ENCODE measurements at regions not wholly inside any gene's neighbourhood (a gene's known extent, or its start where the extent isn't known, plus 50 kb on each side); places are given as distances from the start of the nearest gene placed in this dataset.

DNA sequence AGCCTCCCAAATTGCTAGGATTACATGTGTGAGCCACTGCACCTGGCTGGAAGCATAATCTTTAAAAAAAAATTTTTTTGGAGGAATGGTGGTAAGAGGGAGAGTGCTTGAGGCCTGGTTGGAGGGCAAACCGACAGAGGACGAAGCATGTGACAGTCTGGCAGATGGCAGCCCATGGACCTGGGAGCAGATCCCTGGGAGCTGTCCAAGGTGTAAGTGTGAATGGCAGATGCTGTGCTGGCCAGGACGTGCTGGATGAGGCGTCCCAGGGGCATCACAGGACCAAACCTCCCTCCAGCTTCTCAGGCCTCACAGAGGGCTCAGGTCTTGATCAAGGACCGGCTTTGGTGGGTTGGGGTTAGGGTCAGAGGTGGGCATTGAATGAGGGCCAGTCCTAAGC is 128.4 kb upstream of the NCOR2 start:
- Histone ChIP-seq H3K36me3 (replicated peaks; ENCODE audit: insufficient read depth, low read depth) (no peaks in the 10 kb centered on the region), H3K9me3 (ENCODE audit: low read depth) (no peaks in the 10 kb centered on the region), H2AFZ (no peak overlapping the region), H3K9me2 (replicated peaks; ENCODE audit: insufficient read depth) (no peaks in the 10 kb centered on the region), H3K79me2 (no peaks in the 10 kb centered on the region), H3K4me2 (no peak overlapping the region), H3K27me3 (no peaks in the 10 kb centered on the region), H4K20me1 (ENCODE audit: insufficient read depth, poor library complexity, severe bottlenecking) (no peaks in the 10 kb centered on the region), H3K4me3 (no peak overlapping the region), H3K4me1 (ENCODE audit: insufficient read depth) (peaks cover 7% of the 10 kb centered on the region), H3K27ac (no peak overlapping the region)
- no peak for DNase-seq (ENCODE audit: low spot score)
- WGBS (ENCODE audit: low lambda C conversion rate, missing lambda C conversion rate): 70% methylated on average over 5 of the region's 5 CpGs
- no peak for TF ChIP-seq EZH2phosphoT487 (IDR thresholded peaks at IDR 0.05; ENCODE audit: low read depth, severe bottlenecking, unreplicated experiment)
- TF ChIP-seq, protein P1, sequence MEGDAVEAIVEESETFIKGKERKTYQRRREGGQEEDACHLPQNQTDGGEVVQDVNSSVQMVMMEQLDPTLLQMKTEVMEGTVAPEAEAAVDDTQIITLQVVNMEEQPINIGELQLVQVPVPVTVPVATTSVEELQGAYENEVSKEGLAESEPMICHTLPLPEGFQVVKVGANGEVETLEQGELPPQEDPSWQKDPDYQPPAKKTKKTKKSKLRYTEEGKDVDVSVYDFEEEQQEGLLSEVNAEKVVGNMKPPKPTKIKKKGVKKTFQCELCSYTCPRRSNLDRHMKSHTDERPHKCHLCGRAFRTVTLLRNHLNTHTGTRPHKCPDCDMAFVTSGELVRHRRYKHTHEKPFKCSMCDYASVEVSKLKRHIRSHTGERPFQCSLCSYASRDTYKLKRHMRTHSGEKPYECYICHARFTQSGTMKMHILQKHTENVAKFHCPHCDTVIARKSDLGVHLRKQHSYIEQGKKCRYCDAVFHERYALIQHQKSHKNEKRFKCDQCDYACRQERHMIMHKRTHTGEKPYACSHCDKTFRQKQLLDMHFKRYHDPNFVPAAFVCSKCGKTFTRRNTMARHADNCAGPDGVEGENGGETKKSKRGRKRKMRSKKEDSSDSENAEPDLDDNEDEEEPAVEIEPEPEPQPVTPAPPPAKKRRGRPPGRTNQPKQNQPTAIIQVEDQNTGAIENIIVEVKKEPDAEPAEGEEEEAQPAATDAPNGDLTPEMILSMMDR (IDR thresholded peaks at IDR 0.05; ENCODE audit: poor library complexity): no peak
- TF ChIP-seq EZH2 (IDR thresholded peaks at IDR 0.05; ENCODE audit: borderline replicate concordance): no peak

DNA sequence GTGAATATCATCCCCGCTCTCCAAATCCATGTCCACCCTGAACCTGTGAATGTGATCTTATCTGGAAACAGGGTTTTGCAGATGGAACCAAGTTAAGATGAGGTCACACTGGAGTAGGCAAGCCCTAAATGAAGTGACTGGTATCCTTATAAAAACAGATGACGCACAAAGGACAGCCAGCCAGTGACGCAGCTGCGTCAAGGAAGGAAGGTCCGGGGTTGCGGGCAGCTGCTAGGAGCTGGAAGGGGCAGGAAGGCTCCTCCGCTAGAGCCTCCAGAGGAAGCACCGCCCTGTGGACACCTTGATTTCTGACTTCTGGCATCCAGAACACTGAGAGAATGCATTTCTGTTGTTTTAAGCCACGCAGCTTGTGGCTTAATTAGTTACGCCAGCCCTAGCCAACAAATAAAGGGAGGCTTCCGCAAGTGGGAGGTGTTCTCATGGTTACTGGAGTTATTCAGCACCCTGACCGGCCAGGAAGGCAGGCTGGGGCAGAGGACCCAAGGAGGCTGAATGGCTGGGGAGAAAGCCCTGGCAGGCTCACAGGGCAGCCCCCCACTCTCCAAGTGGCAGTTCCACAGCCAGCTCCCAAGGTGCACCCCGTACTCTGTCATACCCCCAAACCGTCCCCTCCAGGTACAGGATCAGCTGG is 127.6 kb upstream of the NCOR2 start:
- Histone ChIP-seq H3K4me1 (ENCODE audit: insufficient read depth) (peaks cover 4% of the 10 kb centered on the region), H3K27me3 (no peaks in the 10 kb centered on the region), H3K4me2 (no peak overlapping the region), H2AFZ (no peak overlapping the region), H3K79me2 (no peaks in the 10 kb centered on the region), H3K4me3 (no peak overlapping the region), H3K27ac (no peak overlapping the region), H3K9me2 (replicated peaks; ENCODE audit: insufficient read depth) (no peaks in the 10 kb centered on the region), H3K9me3 (ENCODE audit: low read depth) (no peaks in the 10 kb centered on the region), H4K20me1 (ENCODE audit: insufficient read depth, poor library complexity, severe bottlenecking) (no peaks in the 10 kb centered on the region), H3K36me3 (replicated peaks; ENCODE audit: insufficient read depth, low read depth) (no peaks in the 10 kb centered on the region)
- 85% methylated on average over 14 of the region's 14 CpGs for WGBS (ENCODE audit: low lambda C conversion rate, missing lambda C conversion rate)
- TF ChIP-seq EZH2 (IDR thresholded peaks at IDR 0.05; ENCODE audit: borderline replicate concordance) (no peak), EZH2phosphoT487 (IDR thresholded peaks at IDR 0.05; ENCODE audit: low read depth, severe bottlenecking, unreplicated experiment) (no peak)
- TF ChIP-seq, protein P1 (IDR thresholded peaks at IDR 0.05; ENCODE audit: poor library complexity): no peak
- DNase-seq (ENCODE audit: low spot score): no peak

DNA sequence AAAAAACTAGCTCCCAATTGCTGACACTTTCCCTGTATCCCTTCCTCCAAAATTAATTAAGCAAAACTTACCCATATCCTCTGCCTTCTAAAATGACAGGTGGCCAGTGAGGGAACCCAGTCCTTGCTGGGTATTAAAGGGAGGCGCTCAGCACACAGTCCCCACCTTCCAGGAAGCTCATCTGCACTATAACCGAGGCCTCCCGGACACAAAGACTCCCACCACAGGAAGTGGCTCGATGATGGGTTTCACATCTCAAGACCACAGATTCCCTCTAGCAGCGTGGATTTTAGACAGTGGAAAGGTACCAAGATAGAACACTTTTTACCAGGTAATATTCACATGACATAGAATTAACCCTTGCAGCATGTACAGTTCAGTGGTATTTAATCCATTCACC is 126.8 kb upstream of the NCOR2 start:
- Histone ChIP-seq H3K79me2 (no peaks in the 10 kb centered on the region), H3K4me1 (ENCODE audit: insufficient read depth) (peaks cover 4% of the 10 kb centered on the region), H3K9me2 (replicated peaks; ENCODE audit: insufficient read depth) (no peaks in the 10 kb centered on the region), H3K9me3 (ENCODE audit: low read depth) (no peaks in the 10 kb centered on the region), H3K27ac (no peak overlapping the region), H3K4me3 (no peak overlapping the region), H2AFZ (no peak overlapping the region), H4K20me1 (ENCODE audit: insufficient read depth, poor library complexity, severe bottlenecking) (no peaks in the 10 kb centered on the region), H3K4me2 (no peak overlapping the region), H3K27me3 (no peaks in the 10 kb centered on the region), H3K36me3 (replicated peaks; ENCODE audit: insufficient read depth, low read depth) (no peaks in the 10 kb centered on the region)
- no peak for TF ChIP-seq EZH2 (IDR thresholded peaks at IDR 0.05; ENCODE audit: borderline replicate concordance)
- TF ChIP-seq, protein P1 (IDR thresholded peaks at IDR 0.05; ENCODE audit: poor library complexity): no peak
- no peak for TF ChIP-seq EZH2phosphoT487 (IDR thresholded peaks at IDR 0.05; ENCODE audit: low read depth, severe bottlenecking, unreplicated experiment)
- WGBS (ENCODE audit: low lambda C conversion rate, missing lambda C conversion rate): 79% methylated on average over 5 of the region's 5 CpGs
- DNase-seq (ENCODE audit: low spot score): no peak

All from hepatocyte (in vitro differentiated cells).